ENCODE measurements at regions not wholly inside any gene's neighbourhood (a gene's known extent, or its start where the extent isn't known, plus 50 kb on each side); places are given as distances from the start of the nearest gene placed in this dataset.
A peak's percentile ranks its signal among the peaks of the same experiment; 100 is the strongest.

DNA sequence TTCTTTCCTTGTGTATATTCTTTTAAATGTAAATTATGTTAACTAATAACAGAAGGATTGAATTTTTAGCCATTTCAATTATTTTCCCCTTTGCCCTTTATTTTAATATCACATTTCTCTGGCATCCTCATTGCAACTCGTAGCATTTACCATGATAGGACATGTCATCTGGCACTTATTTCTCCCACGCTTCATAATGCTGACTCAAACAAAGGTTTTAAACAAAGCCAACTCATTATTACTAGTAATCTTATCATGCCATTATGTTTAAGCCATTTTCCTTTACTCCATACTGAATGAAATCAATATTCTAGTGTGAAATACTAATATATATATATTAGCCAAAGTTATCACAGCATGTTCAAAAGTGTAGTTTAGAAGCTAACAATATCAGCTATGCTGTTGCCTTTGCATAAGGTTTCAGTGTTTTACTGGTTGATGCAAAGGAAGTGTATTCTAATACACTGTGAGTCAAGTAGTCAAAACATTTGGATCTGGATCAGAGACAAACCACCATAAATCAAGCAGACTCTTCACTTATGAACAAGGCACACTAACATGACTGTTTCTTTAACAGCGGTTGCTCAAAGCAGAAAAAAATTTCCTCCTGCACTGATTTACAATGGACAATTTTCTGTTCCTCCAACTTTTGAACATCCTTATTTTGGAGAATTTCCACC lies 281.6 kb downstream of the SLC7A11 start:
- Histone ChIP-seq H3K4me3 (ENCODE audit: insufficient read depth, low read depth, low read length) (no peak overlapping the region), H3K14ac (replicated peaks; ENCODE audit: low read depth, low read length) (no peak overlapping the region), H3K36me3 (ENCODE audit: control insufficient read depth, insufficient read depth, low read length) (no peaks in the 10 kb centered on the region), H3K4ac (ENCODE audit: low read depth, low read length) (no peak overlapping the region), H3K23ac (ENCODE audit: low read depth, low read length) (no peak overlapping the region), H4K8ac (ENCODE audit: low read depth in 2 of 2, low read length in 2 of 2) (no peak overlapping the region), H2AK5ac (ENCODE audit: low read depth, low read length) (no peak overlapping the region), H3K79me1 (ENCODE audit: low read depth in 1 of 2, low read length in 2 of 2) (no peaks in the 10 kb centered on the region), H3K4me2 (ENCODE audit: low read depth, low read length) (peak overlapping the region; percentile 42; the same call in 1 of the 2 replicates), H4K91ac (ENCODE audit: insufficient read depth, low read depth, low read length) (no peak overlapping the region), H3K9ac (ENCODE audit: low read depth, low read length) (no peak overlapping the region), H4K20me1 (ENCODE audit: insufficient read depth, low read length) (no peaks in the 10 kb centered on the region), H2BK15ac (ENCODE audit: low read depth, low read length) (no peak overlapping the region), H2BK20ac (ENCODE audit: low read depth, low read length) (no peak overlapping the region), H3K18ac (ENCODE audit: low read depth, low read length) (no peak overlapping the region), H3K9me3 (ENCODE audit: control insufficient read depth, insufficient read depth, low read length) (no peaks in the 10 kb centered on the region), H3K9me1 (ENCODE audit: insufficient read depth, low read length) (no peaks in the 10 kb centered on the region; the same call in 1 of the 2 replicates), H2BK120ac (ENCODE audit: low read depth, low read length) (peak overlapping the region; percentile 82; the same call in 1 of the 2 replicates), H2AFZ (replicated peaks; ENCODE audit: low read length, poor library complexity) (no peak overlapping the region), H3K27me3 (ENCODE audit: control insufficient read depth, insufficient read depth, low read length) (no peaks in the 10 kb centered on the region), H3K27ac (ENCODE audit: insufficient read depth, low read length) (no peak overlapping the region), H2BK5ac (ENCODE audit: low read depth, low read length, poor library complexity, severe bottlenecking) (peak overlapping the region; percentile 63), H4K5ac (ENCODE audit: low read depth, low read length) (no peak overlapping the region), H2AK9ac (replicated peaks; ENCODE audit: low read depth, low read length, poor library complexity) (no peak overlapping the region), H3K4me1 (ENCODE audit: control insufficient read depth, insufficient read depth, low read length) (0 out of 2 replicates have a peak, but pooled peaks cover 3% of the 10 kb centered on the region), H3K56ac (ENCODE audit: extremely low read depth, insufficient read depth, low read length) (no peak overlapping the region)
- ChIA-PET CTCF (interaction anchor here (0.8 kb wide), 1 partner anchor 138 kb away, joined by 3 read pairs; no protein-coding TSS in a partner anchor), POLR2A (ENCODE audit: unreplicated experiment) (no interaction called here)
- ATAC-seq (ENCODE audit: low read depth) (peak; percentile 81), DNase-seq (peak; percentile 92)
- intact Hi-C loops (cut with micrococcal nuclease) (no loop called here), dilution Hi-C loops (cut with HindIII; ENCODE audit: low sequenced_read_pairs, unreplicated experiment) (no loop called here), in situ Hi-C loops (cut with MboI; ENCODE audit: low sequenced_read_pairs) (no loop called here)
- WGBS, 2 experiments (ENCODE audit: extremely low coverage in 2 of 2, insufficient read length in 1 of 2) = 7% methylated on average over 2 of the region's 3 CpGs; no CpG with 5 or more reads in 1 of the 2 experiments
- TF ChIP-seq BHLHE40 (IDR thresholded peaks at IDR 0.05; ENCODE audit: low read depth, low read length) (no peak), FOS (IDR thresholded peaks at IDR 0.05; ENCODE audit: low read depth, low read length) (no peak), RFX5 (IDR thresholded peaks at IDR 0.05; ENCODE audit: low read depth, low read length) (no peak), POLR2A (IDR thresholded peaks at IDR 0.05; ENCODE audit: low read depth, low read length) (no peak), MAFK (IDR thresholded peaks at IDR 0.05; ENCODE audit: low read depth, low read length) (peak; percentile 76)
- no TSS peak for BruUV-seq (replicated peaks)

All from IMR-90 (cell line).